ENCODE measurements at regions not wholly inside any gene's neighbourhood (a gene's known extent, or its start where the extent isn't known, plus 50 kb on each side); places are given as distances from the start of the nearest gene placed in this dataset.

GRCh38 chr1:200336901-200337391 lies 72.9 kb downstream of the ZNF281 start:
- Histone ChIP-seq H2BK5ac (ENCODE audit: low read depth, low read length) (no peak overlapping the region; the same call in 1 of the 2 replicates), H3K79me2 (ENCODE audit: control insufficient read depth in 1 of 2, insufficient read depth in 2 of 2, low read length in 2 of 2) (no peaks in the 10 kb centered on the region), H4K5ac (ENCODE audit: insufficient read length, low read depth, low read length) (no peak overlapping the region), H3K9me3 (ENCODE audit: insufficient read depth in 2 of 2, low read depth in 1 of 2, low read length in 1 of 2) (no peaks in the 10 kb centered on the region), H2BK15ac (ENCODE audit: low read length) (no peak overlapping the region), H4K91ac (replicated peaks; ENCODE audit: insufficient read length, low read length) (no peak overlapping the region), H3K4me2 (ENCODE audit: insufficient read depth in 1 of 2, low read depth in 2 of 2, low read length in 2 of 2) (no peak overlapping the region), H4K20me1 (replicated peaks in 1 of 2; ENCODE audit: control insufficient read depth in 1 of 2, insufficient read depth in 2 of 2, low read length in 2 of 2) (no peaks in the 10 kb centered on the region), H2BK12ac (ENCODE audit: low read depth, low read length) (peak overlapping the region; percentile 21; the same call in 1 of the 2 replicates), H3K4me1 (replicated peaks in 1 of 4; ENCODE audit: control insufficient read depth in 3 of 4, insufficient read depth in 4 of 4, low read length in 3 of 4) (peaks cover 0 to 10% (median 6%) of the 10 kb centered on the region in 4 experiments; a peak in 2 of 7 replicates), H3K18ac (ENCODE audit: extremely low read depth, low read length) (0 out of 2 replicates have a peak overlapping the region, but pooled peaks have one; percentile 10), H3K36me3 (ENCODE audit: control insufficient read depth in 2 of 4, insufficient read depth in 4 of 4, low read length in 3 of 4) (no peaks in the 10 kb centered on the region), H2BK120ac (replicated peaks; ENCODE audit: low read depth, low read length) (no peak overlapping the region), H3K14ac (ENCODE audit: insufficient read length) (no peak overlapping the region), H3K4ac (replicated peaks; ENCODE audit: insufficient read length, low read depth, low read length) (no peak overlapping the region), H3K27ac (ENCODE audit: low read depth, low read length) (no peak overlapping the region), H3K27me3 (replicated peaks in 1 of 4; ENCODE audit: control insufficient read depth in 3 of 4, extremely low read depth in 1 of 4, insufficient read depth in 3 of 4, low read length in 3 of 4) (no peaks in the 10 kb centered on the region), H3K23me2 (ENCODE audit: low read depth, low read length) (no peaks in the 10 kb centered on the region), H3K9ac (replicated peaks in 1 of 4; ENCODE audit: extremely low read depth in 1 of 4, low read depth in 3 of 4, low read length in 3 of 4) (no peak overlapping the region), H2AFZ (ENCODE audit: low read length) (no peak overlapping the region), H2BK20ac (ENCODE audit: low read length) (peak overlapping the region; percentile 76; the same call in 1 of the 2 replicates), H3K79me1 (ENCODE audit: low read depth, low read length) (no peaks in the 10 kb centered on the region), H3K23ac (ENCODE audit: insufficient read length) (no peak overlapping the region), H2AK5ac (ENCODE audit: low read depth, low read length) (no peak overlapping the region), H3K4me3 (ENCODE audit: extremely low read depth in 1 of 4, insufficient read depth in 2 of 4, low read depth in 3 of 4, low read length in 4 of 4) (no peak overlapping the region), H3K56ac (replicated peaks; ENCODE audit: insufficient read length, low read depth, low read length) (no peak overlapping the region), H4K8ac (ENCODE audit: extremely low read depth, insufficient read depth, low read length) (no peak overlapping the region)
- FAIRE-seq (no peak), DNase-seq (ENCODE audit: low read depth in 1 of 2, low spot score in 2 of 2) (no peak)
- TF ChIP-seq TAF7 (optimal IDR thresholded peaks at IDR 0.05; ENCODE audit: borderline replicate concordance, low read depth, low read length) (no peak), RXRA (IDR thresholded peaks at IDR 0.05; ENCODE audit: insufficient read depth, low read depth, low read length) (no peak), SP4 (IDR thresholded peaks at IDR 0.05; ENCODE audit: low read length) (no peak), JUND (IDR thresholded peaks at IDR 0.05; ENCODE audit: low read length) (no peak), POLR2A (IDR thresholded peaks at IDR 0.05; ENCODE audit: control extremely low read depth in 1 of 2, low read depth in 2 of 2, low read length in 2 of 2) (no peak), BACH1 (IDR thresholded peaks at IDR 0.05; ENCODE audit: low read length) (no peak)
- ChIA-PET POLR2A (ENCODE audit: partially characterized antibody) (interaction anchor here (0.6 to 1.5 kb wide), 3 partner anchors 26 to 99 kb away, joined by 3 to 5 read pairs (median 3); no protein-coding TSS in a partner anchor), CTCF (ENCODE audit: partially characterized antibody) (interaction anchor here (1.9 kb wide), 1 partner anchor 8 kb away, joined by 5 read pairs; no protein-coding TSS in a partner anchor)
- 82% methylated on average over 4 of the region's 4 CpGs; no CpG with 5 or more reads in 1 of the 2 experiments for WGBS, 2 experiments (ENCODE audit: extremely low coverage in 1 of 2, insufficient coverage in 1 of 2, insufficient read length in 1 of 2, insufficient replicate concordance in 2 of 2, low coverage in 1 of 2, low lambda C conversion rate in 2 of 2, missing lambda C conversion rate in 1 of 2)

Data from H1 (cell line).